HEK293 (cell line): ENCODE measurements at regions not wholly inside any gene's neighbourhood (a gene's known extent, or its start where the extent isn't known, plus 50 kb on each side); places are given as distances from the start of the nearest gene placed in this dataset.

Experiments used
- HOXC10 ChIP-seq: sonication (generic); formaldehyde crosslinking; IDR thresholded peaks from 2 replicates; pipeline ENCODE4 v1.8.1; 2023; ENCODE audit warnings: mild to moderate bottlenecking, missing genetic modification reagents
- RBAK ChIP-seq: fragments of 450-650 bp; formaldehyde crosslinking; IDR thresholded peaks from 2 replicates; pipeline ENCODE4 v1.5.1; 2016; ENCODE audit warnings: missing biosample characterization, missing genetic modification characterization
- SP2 ChIP-seq: fragments of 450-650 bp; formaldehyde crosslinking; IDR thresholded peaks from 2 replicates; pipeline ENCODE4 v1.5.1; 2016; ENCODE audit warnings: missing biosample characterization, missing genetic modification characterization
- TCF7L2 ChIP-seq: IDR thresholded peaks from 2 replicates; pipeline ENCODE4 v1.6.1; 2011; ENCODE audit warnings: low read depth, mild to moderate bottlenecking, inconsistent platforms, low read length, moderate library complexity, borderline replicate concordance
- ZNF416 ChIP-seq: fragments of 450-650 bp; formaldehyde crosslinking; IDR thresholded peaks from 2 replicates; pipeline ENCODE4 v1.5.1; 2016; ENCODE audit warnings: missing biosample characterization, missing genetic modification characterization
- ZNF670 ChIP-seq: fragments of 450-650 bp; formaldehyde crosslinking; IDR thresholded peaks from 2 replicates; pipeline ENCODE4 v1.5.1; 2016; ENCODE audit warnings: missing biosample characterization, missing genetic modification characterization, low read depth
- TF ChIP-seq, protein P1 (sequence below): fragments of 450-650 bp; formaldehyde crosslinking; IDR thresholded peaks from 2 replicates; pipeline ENCODE4 v1.5.1; 2016; ENCODE audit warnings: missing biosample characterization, missing genetic modification characterization
- TF ChIP-seq, protein P2 (sequence below): fragments of 450-650 bp; formaldehyde crosslinking; IDR thresholded peaks from 2 replicates; pipeline ENCODE4 v1.5.1; 2016; ENCODE audit warnings: missing biosample characterization, missing genetic modification characterization

DNA sequence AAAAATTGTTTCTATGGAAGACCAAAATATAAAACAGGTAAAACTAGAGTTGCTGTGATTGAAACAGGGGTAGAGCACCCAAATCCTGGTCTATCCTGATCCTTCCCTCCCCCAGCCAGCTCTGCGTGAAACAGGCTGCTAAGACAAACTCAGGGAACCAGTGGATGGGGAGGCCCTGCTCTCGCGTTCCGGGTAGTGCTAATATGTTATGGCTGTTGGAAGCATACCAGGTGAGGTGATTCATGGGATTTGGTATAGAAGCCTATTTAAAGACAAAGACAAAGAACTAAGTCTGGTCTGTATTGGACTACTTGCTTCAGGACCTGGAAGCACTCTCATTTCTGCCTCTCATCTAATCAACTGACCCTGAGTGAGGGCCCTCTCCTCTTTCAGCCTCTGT, 63.0 kb upstream of the CCBE1 start:
- TF ChIP-seq, protein P1, sequence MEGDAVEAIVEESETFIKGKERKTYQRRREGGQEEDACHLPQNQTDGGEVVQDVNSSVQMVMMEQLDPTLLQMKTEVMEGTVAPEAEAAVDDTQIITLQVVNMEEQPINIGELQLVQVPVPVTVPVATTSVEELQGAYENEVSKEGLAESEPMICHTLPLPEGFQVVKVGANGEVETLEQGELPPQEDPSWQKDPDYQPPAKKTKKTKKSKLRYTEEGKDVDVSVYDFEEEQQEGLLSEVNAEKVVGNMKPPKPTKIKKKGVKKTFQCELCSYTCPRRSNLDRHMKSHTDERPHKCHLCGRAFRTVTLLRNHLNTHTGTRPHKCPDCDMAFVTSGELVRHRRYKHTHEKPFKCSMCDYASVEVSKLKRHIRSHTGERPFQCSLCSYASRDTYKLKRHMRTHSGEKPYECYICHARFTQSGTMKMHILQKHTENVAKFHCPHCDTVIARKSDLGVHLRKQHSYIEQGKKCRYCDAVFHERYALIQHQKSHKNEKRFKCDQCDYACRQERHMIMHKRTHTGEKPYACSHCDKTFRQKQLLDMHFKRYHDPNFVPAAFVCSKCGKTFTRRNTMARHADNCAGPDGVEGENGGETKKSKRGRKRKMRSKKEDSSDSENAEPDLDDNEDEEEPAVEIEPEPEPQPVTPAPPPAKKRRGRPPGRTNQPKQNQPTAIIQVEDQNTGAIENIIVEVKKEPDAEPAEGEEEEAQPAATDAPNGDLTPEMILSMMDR (tag by site-specific recombination): no peak
- no peak for TF ChIP-seq ZNF670 (tag by site-specific recombination)
- TF ChIP-seq SP2: no peak
- no peak for TF ChIP-seq HOXC10
- TF ChIP-seq, protein P2, sequence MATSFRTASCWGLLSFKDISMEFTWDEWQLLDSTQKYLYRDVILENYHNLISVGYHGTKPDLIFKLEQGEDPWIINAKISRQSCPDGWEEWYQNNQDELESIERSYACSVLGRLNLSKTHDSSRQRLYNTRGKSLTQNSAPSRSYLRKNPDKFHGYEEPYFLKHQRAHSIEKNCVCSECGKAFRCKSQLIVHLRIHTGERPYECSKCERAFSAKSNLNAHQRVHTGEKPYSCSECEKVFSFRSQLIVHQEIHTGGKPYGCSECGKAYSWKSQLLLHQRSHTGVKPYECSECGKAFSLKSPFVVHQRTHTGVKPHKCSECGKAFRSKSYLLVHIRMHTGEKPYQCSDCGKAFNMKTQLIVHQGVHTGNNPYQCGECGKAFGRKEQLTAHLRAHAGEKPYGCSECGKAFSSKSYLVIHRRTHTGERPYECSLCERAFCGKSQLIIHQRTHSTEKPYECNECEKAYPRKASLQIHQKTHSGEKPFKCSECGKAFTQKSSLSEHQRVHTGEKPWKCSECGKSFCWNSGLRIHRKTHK: no peak
- TF ChIP-seq ZNF416 (tag by site-specific recombination): no peak
- no peak for TF ChIP-seq TCF7L2
- TF ChIP-seq RBAK: no peak
